Fibroblast of skin of left quadriceps (primary cell): ENCODE measurements at regions not wholly inside any gene's neighbourhood (a gene's known extent, or its start where the extent isn't known, plus 50 kb on each side); places are given as distances from the start of the nearest gene placed in this dataset.
"Not testable (repeated sequence)": the region's sequence is repeated elsewhere in the genome, so short reads cannot be mapped to it uniquely, and the experiment has no call there.

Experiments
- DNase-seq, 2 experiments: peaks; one replicate each; pipeline ENCODE4 v3.0.0-alpha.2; 2013; ENCODE audit warnings: low read depth in 2 of 2

GRCh38 chr2:126049461-126049860, 606.5 kb upstream of the GYPC start:
- DNase-seq: no peak

GRCh38 chr2:126050991-126051736, 604.8 kb upstream of the GYPC start:
- no peak for DNase-seq

- DNase-seq: not testable (repeated sequence)
Observed at GRCh38 chr2:126051737-126052240, 604.2 kb upstream of the GYPC start.

GRCh38 chr2:126059379-126059778, 596.6 kb upstream of the GYPC start:
- DNase-seq: no peak

GRCh38 chr2:126085011-126085795, 570.8 kb upstream of the GYPC start:
- no peak for DNase-seq

GRCh38 chr2:126100962-126101361, 555.0 kb upstream of the GYPC start:
- no peak for DNase-seq

GRCh38 chr2:126106006-126106405, 550.0 kb upstream of the GYPC start:
- DNase-seq: no peak

- DNase-seq: no peak
Observed at GRCh38 chr2:126107883-126108282, 548.1 kb upstream of the GYPC start.

- no peak for DNase-seq
Observed at GRCh38 chr2:126115975-126116374, 540.0 kb upstream of the GYPC start.

GRCh38 chr2:126117886-126118285, 538.1 kb upstream of the GYPC start:
- DNase-seq: no peak

- no peak for DNase-seq
Observed at GRCh38 chr2:126145752-126146151, 510.2 kb upstream of the GYPC start.

GRCh38 chr2:126154256-126154785, 501.6 kb upstream of the GYPC start:
- no peak for DNase-seq

- DNase-seq: not testable (repeated sequence)
Observed at GRCh38 chr2:126160950-126161349, 495.0 kb upstream of the GYPC start.

GRCh38 chr2:126172631-126173184, 483.2 kb upstream of the GYPC start:
- DNase-seq: no peak

GRCh38 chr2:126175222-126175621, 480.7 kb upstream of the GYPC start:
- DNase-seq: no peak

GRCh38 chr2:126177479-126177878, 478.5 kb upstream of the GYPC start:
- DNase-seq: no peak

GRCh38 chr2:126187668-126188067, 468.3 kb upstream of the GYPC start:
- DNase-seq: no peak

- no peak for DNase-seq
Observed at GRCh38 chr2:126189527-126189926, 466.4 kb upstream of the GYPC start.

GRCh38 chr2:126200538-126200937, 455.4 kb upstream of the GYPC start:
- DNase-seq: no peak

- no peak for DNase-seq
Observed at GRCh38 chr2:126208266-126208665, 447.7 kb upstream of the GYPC start.

GRCh38 chr2:126212735-126213134, 443.2 kb upstream of the GYPC start:
- DNase-seq: no peak

GRCh38 chr2:126219081-126219480, 436.9 kb upstream of the GYPC start:
- no peak for DNase-seq
